Loucy (cell line): ENCODE measurements at regions not wholly inside any gene's neighbourhood (a gene's known extent, or its start where the extent isn't known, plus 50 kb on each side); places are given as distances from the start of the nearest gene placed in this dataset.

ENCODE experiments used
- H2AFZ ChIP-seq: fragments of 200-600 bp; sonication (generic); 2 replicates; pipeline ENCODE4 v1.6.0; 2016; ENCODE audit warnings: antibody characterized with exemption, mild to moderate bottlenecking, low read length, moderate library complexity
- H3F3A ChIP-seq: fragments of 200-600 bp; 2 replicates; pipeline ENCODE4 v1.6.0; 2016; ENCODE audit warnings: antibody characterized with exemption, low read depth, mild to moderate bottlenecking
- H3K27me3 ChIP-seq: fragments of 200-600 bp; sonication (generic); 2 replicates; pipeline ENCODE4 v1.6.1; 2014; ENCODE audit warnings: low read length, mild to moderate bottlenecking; ENCODE audit not compliant: insufficient read depth, poor library complexity, severe bottlenecking
- H3K36me3 ChIP-seq: fragments of 200-600 bp; sonication (generic); 2 replicates; pipeline ENCODE4 v1.6.1; 2016; ENCODE audit warnings: low read length; ENCODE audit not compliant: insufficient read depth
- H3K4me1 ChIP-seq: fragments of 200-600 bp; sonication (generic); 2 replicates; pipeline ENCODE4 v1.5.1; 2014; ENCODE audit warnings: low read length, mild to moderate bottlenecking; ENCODE audit not compliant: insufficient read depth, poor library complexity, severe bottlenecking
- H3K4me2 ChIP-seq: fragments of 200-600 bp; sonication (generic); 2 replicates; pipeline ENCODE4 v1.6.0; 2014; ENCODE audit warnings: antibody characterized with exemption, low read length, low read depth, mild to moderate bottlenecking; ENCODE audit not compliant: poor library complexity, severe bottlenecking
- H3K4me3 ChIP-seq: fragments of 200-600 bp; sonication (generic); 2 replicates; pipeline ENCODE4 v1.5.1; 2014; ENCODE audit warnings: low read length, mild to moderate bottlenecking, mixed read lengths; ENCODE audit not compliant: poor library complexity, severe bottlenecking
- H3K79me2 ChIP-seq: fragments of 200-600 bp; sonication (generic); 2 replicates; pipeline ENCODE4 v1.6.1; 2014; ENCODE audit warnings: low read length; ENCODE audit not compliant: insufficient read depth
- H3K9ac ChIP-seq: fragments of 200-600 bp; sonication (generic); 2 replicates; pipeline ENCODE4 v1.6.0; 2014; ENCODE audit warnings: mild to moderate bottlenecking, low read depth, low read length, moderate library complexity; ENCODE audit not compliant: poor library complexity, severe bottlenecking
- H3K9me2 ChIP-seq: fragments of 200-600 bp; sonication (generic); replicated peaks from 2 replicates; pipeline ENCODE4 v1.6.1; 2016; ENCODE audit warnings: low read depth, low read length, mixed read lengths
- H3K9me3 ChIP-seq: fragments of 200-600 bp; sonication (generic); 2 replicates; pipeline ENCODE4 v1.6.1; 2014; ENCODE audit warnings: mild to moderate bottlenecking, antibody characterized with exemption, low read length, low read depth; ENCODE audit not compliant: insufficient read depth
- H4K20me1 ChIP-seq: fragments of 200-600 bp; sonication (generic); 2 replicates; pipeline ENCODE4 v1.6.0; 2014; ENCODE audit warnings: antibody characterized with exemption, low read length, mild to moderate bottlenecking; ENCODE audit not compliant: insufficient read depth, poor library complexity, severe bottlenecking
- CTCF ChIP-seq: fragments of 200-600 bp; sonication (generic); conservative IDR thresholded peaks from 2 replicates; pipeline ENCODE4 v1.5.1; 2014; ENCODE audit warnings: mild to moderate bottlenecking, antibody characterized with exemption, low read length
- EZH2phosphoT487 ChIP-seq: fragments of 200-600 bp; IDR thresholded peaks from 2 replicates; pipeline ENCODE4 v1.6.1; 2018; ENCODE audit warnings: antibody characterized with exemption, mild to moderate bottlenecking, moderate library complexity, borderline replicate concordance

- Histone ChIP-seq H3K9me2 (no peaks in the 10 kb centered on the region), H3K9me3 (no peaks in the 10 kb centered on the region), H3K79me2 (no peaks in the 10 kb centered on the region), H3K4me1 (peaks cover 5% of the 10 kb centered on the region), H3K36me3 (no peaks in the 10 kb centered on the region), H3K9ac (no peak overlapping the region), H3F3A (no peaks in the 10 kb centered on the region), H2AFZ (no peak overlapping the region), H3K4me3 (no peak overlapping the region), H3K4me2 (no peak overlapping the region), H3K27me3 (no peaks in the 10 kb centered on the region), H4K20me1 (no peaks in the 10 kb centered on the region)
- TF ChIP-seq EZH2phosphoT487 = no peak
- TF ChIP-seq CTCF = no peak
Observed at GRCh38 chr3:144182501-144182900, 210.9 kb downstream of the DIPK2A start.

- no peak overlapping the region for H3K4me2 ChIP-seq
- no peak overlapping the region for H2AFZ ChIP-seq
- no peaks in the 10 kb centered on the region for H3K79me2 ChIP-seq
- no peaks in the 10 kb centered on the region for H3F3A ChIP-seq
- H3K9me3 ChIP-seq = no peaks in the 10 kb centered on the region
- H3K27me3 ChIP-seq = no peaks in the 10 kb centered on the region
- H3K9me2 ChIP-seq = no peaks in the 10 kb centered on the region
- H3K4me3 ChIP-seq = no peak overlapping the region
- TF ChIP-seq CTCF (no peak), EZH2phosphoT487 (no peak)
- peaks cover 23% of the 10 kb centered on the region for H3K4me1 ChIP-seq
- no peaks in the 10 kb centered on the region for H4K20me1 ChIP-seq
- H3K36me3 ChIP-seq = no peaks in the 10 kb centered on the region
- no peak overlapping the region for H3K9ac ChIP-seq
Observed at GRCh38 chr3:144185276-144185675, 213.7 kb downstream of the DIPK2A start.

GRCh38 chr3:144187531-144188210 is 216.0 kb downstream of the DIPK2A start:
- H3K4me1 ChIP-seq = peaks cover 23% of the 10 kb centered on the region
- H3K4me2 ChIP-seq = peak overlapping the region; percentile 41
- no peak overlapping the region for H3K9ac ChIP-seq
- no peaks in the 10 kb centered on the region for H3K27me3 ChIP-seq
- no peaks in the 10 kb centered on the region for H4K20me1 ChIP-seq
- no peaks in the 10 kb centered on the region for H3K9me3 ChIP-seq
- no peak overlapping the region for H2AFZ ChIP-seq
- H3K4me3 ChIP-seq = peak overlapping the region; percentile 10
- no peaks in the 10 kb centered on the region for H3K36me3 ChIP-seq
- TF ChIP-seq EZH2phosphoT487 = no peak
- H3K79me2 ChIP-seq = no peaks in the 10 kb centered on the region
- no peaks in the 10 kb centered on the region for H3F3A ChIP-seq
- H3K9me2 ChIP-seq = no peaks in the 10 kb centered on the region

GRCh38 chr3:144189044-144189443 is 217.4 kb downstream of the DIPK2A start:
- TF ChIP-seq CTCF = no peak
- TF ChIP-seq EZH2phosphoT487 = no peak
- H3K4me3 ChIP-seq = no peak overlapping the region
- H3K9ac ChIP-seq = no peak overlapping the region
- H2AFZ ChIP-seq = no peak overlapping the region
- H3K79me2 ChIP-seq = no peaks in the 10 kb centered on the region
- no peaks in the 10 kb centered on the region for H3K9me2 ChIP-seq
- no peaks in the 10 kb centered on the region for H3K27me3 ChIP-seq
- no peaks in the 10 kb centered on the region for H3K36me3 ChIP-seq
- peaks cover 23% of the 10 kb centered on the region for H3K4me1 ChIP-seq
- H3F3A ChIP-seq = no peaks in the 10 kb centered on the region
- H3K9me3 ChIP-seq = no peaks in the 10 kb centered on the region
- no peak overlapping the region for H3K4me2 ChIP-seq
- no peaks in the 10 kb centered on the region for H4K20me1 ChIP-seq
